Cardiac fibroblast (primary cell): ENCODE measurements at regions not wholly inside any gene's neighbourhood (a gene's known extent, or its start where the extent isn't known, plus 50 kb on each side); places are given as distances from the start of the nearest gene placed in this dataset.
"Not testable (repeated sequence)": the region's sequence is repeated elsewhere in the genome, so short reads cannot be mapped to it uniquely, and the experiment has no call there.

ENCODE experiments used
- DNase-seq, 2 donors: peaks; one replicate each; pipeline versions ENCODE4 v3.0.0 to v3.0.0-alpha.2; 2010; ENCODE audit warnings: low read depth in 2 of 2
- H3K4me3 ChIP-seq, 2 donors: replicated peaks in 1 of 2; 1 replicate in 1 of 2; 2 replicates in 1 of 2; pipeline ENCODE4 v1.5.1; 2011; ENCODE audit warnings: low read depth in 2 of 2, low read length in 2 of 2, mild to moderate bottlenecking in 2 of 2, moderate library complexity in 1 of 2
- TF ChIP-seq, protein P1 (sequence below): IDR thresholded peaks from one replicate; pipeline ENCODE4 v1.5.1; 2011; ENCODE audit warnings: low read depth, mild to moderate bottlenecking, low read length, inconsistent platforms

DNA sequence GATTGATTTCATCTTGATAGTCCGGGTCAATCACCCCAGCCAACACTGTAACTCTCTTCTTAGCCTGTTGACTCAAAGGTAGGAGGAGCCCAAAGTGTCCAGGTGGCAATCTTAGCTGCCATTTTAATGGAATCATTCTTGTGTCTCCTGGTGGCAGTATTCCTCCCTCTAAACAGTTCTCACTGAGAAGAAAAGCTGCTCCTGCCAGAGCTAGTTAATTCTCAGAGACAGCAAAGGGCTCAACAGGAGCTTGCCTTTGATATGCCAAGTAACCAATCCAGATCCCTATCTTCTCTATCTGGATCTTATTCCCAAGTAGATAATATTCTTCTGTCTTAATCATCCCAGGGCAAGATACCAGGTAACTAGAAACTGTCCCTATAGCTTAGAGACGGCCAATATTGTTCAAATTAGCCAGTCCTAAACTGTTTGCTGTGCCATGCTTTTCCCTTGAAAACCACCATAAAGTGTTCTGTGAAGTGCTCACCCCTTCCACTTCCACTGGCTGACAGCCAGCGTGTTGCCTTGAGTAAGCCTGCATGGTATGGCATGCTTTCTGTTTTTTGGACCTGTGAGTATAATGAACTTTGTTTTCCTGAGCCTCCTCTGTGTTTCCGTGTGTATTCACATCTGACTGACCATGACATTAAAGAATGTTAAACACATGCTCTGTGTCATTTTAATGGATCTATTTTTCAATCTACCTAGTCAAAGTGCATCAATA is 463.7 kb upstream of the SLITRK5 start:
- no peak overlapping the region for H3K4me3 ChIP-seq
- DNase-seq = no peak
- TF ChIP-seq, protein P1, sequence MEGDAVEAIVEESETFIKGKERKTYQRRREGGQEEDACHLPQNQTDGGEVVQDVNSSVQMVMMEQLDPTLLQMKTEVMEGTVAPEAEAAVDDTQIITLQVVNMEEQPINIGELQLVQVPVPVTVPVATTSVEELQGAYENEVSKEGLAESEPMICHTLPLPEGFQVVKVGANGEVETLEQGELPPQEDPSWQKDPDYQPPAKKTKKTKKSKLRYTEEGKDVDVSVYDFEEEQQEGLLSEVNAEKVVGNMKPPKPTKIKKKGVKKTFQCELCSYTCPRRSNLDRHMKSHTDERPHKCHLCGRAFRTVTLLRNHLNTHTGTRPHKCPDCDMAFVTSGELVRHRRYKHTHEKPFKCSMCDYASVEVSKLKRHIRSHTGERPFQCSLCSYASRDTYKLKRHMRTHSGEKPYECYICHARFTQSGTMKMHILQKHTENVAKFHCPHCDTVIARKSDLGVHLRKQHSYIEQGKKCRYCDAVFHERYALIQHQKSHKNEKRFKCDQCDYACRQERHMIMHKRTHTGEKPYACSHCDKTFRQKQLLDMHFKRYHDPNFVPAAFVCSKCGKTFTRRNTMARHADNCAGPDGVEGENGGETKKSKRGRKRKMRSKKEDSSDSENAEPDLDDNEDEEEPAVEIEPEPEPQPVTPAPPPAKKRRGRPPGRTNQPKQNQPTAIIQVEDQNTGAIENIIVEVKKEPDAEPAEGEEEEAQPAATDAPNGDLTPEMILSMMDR = no peak

DNA sequence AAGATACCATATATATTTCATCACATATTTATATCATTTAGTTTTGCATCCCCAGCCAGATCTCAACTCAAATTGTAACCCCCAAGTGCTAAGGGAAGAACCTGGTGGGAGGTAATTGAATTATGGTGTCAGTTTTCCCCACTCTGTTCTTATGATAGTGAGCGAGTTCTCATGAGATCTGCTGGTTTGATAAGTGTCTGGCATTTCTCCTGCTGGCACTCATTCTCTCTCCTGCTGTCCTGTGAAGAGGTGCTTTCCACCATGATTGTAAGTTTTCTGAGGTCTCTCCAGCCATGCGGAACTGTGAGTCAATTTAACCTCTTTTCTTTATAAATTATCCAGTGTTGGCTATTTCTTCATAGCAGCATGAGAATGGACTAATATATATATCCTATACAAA is 462.5 kb upstream of the SLITRK5 start:
- TF ChIP-seq, protein P1 = no peak
- DNase-seq = no peak

GRCh38 chr13:87234981-87235380 is 436.2 kb upstream of the SLITRK5 start:
- TF ChIP-seq, protein P1 = no peak
- H3K4me3 ChIP-seq = no peak overlapping the region
- peak in 1 of 2 donors; percentile 40 for DNase-seq

More for the DNA sequence above, 462.5 kb upstream of the SLITRK5 start:
- H3K4me3 ChIP-seq = no peak overlapping the region

GRCh38 chr13:87235621-87236020 is 435.6 kb upstream of the SLITRK5 start:
- no peak for DNase-seq
- TF ChIP-seq, protein P1 = no peak
- H3K4me3 ChIP-seq = no peak overlapping the region

- TF ChIP-seq, protein P1 = no peak
- DNase-seq = no peak
- no peak overlapping the region for H3K4me3 ChIP-seq
Observed at GRCh38 chr13:87244256-87244890, 426.8 kb upstream of the SLITRK5 start.

DNA sequence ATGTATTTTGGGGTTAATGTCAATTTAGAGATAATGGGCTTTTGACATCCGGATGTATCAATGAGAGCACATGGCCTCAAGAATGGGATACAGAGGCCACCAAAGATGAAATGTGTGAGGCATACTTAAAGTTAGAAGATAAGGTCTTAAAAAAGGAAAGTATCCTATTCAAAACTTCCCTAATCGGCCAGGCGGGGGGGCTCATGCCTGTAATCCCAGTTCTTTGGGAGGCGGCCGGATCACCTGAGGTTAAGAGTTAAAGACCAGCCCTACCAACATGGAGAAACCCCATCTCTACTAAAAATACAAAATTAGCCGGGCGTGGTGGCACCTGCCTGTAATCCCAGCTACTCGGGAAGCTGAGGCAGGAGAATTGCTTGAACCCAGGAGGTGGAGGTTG is 421.3 kb upstream of the SLITRK5 start:
- DNase-seq, H3K4me3 ChIP-seq: not testable (repeated sequence)

DNA sequence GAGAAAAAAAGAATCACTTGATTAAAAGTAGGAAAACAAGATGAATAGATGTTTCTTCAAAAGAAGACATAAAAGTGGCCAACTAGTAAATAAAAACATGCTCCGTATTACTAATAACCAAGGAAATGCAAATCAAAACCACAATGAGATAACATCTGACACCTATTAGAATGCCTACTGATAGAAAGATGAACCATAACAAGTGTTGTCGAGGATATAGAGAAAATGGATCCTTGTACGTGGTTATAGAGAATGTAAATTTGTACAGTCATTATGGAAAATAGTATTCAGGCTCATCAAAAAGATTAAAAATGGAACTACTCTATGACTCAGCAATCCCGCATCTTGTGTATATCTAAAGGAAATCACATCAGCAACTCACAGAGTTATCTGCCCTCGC is 415.8 kb upstream of the SLITRK5 start:
- no peak overlapping the region for H3K4me3 ChIP-seq
- DNase-seq = no peak
- TF ChIP-seq, protein P1 = no peak
